LNCaP clone FGC (cell line): ENCODE measurements at regions not wholly inside any gene's neighbourhood (a gene's known extent, or its start where the extent isn't known, plus 50 kb on each side); places are given as distances from the start of the nearest gene placed in this dataset.

Experiments used
- DNase-seq: peaks from one replicate; pipeline ENCODE4 v3.0.0-alpha.2; 2011; ENCODE audit warnings: low read depth
- H3K4me3 ChIP-seq: 2 replicates; pipeline ENCODE4 v1.5.1; 2011; ENCODE audit warnings: mild to moderate bottlenecking, low read depth, low read length, control low read depth
- TF ChIP-seq, protein P1 (sequence below): IDR thresholded peaks from 2 replicates; pipeline ENCODE4 v1.5.1; 2012; ENCODE audit warnings: mild to moderate bottlenecking; ENCODE audit not compliant: control insufficient read depth, insufficient read depth; ENCODE audit errors: extremely low read depth

DNA sequence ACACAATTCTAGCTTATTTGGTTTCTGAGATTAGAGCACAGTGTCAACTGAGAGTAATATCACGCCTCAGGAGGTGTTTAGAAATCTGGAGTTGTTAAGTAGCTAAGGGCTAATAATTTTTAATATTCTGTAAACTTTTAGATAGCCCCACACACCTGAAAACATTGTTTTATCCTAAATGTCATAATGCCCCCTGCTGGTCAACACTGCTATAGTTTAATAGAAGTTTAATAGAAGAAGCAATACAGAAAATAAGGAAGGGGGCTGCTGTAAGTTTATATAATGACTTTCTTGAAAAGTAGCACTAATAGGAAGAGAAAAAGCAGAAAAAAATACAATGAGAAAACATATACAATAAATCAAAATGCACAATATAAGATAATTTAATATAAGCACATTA is 516.4 kb upstream of the PCDH11Y start:
- H3K4me3 ChIP-seq, result no peak overlapping the region
- TF ChIP-seq, protein P1, sequence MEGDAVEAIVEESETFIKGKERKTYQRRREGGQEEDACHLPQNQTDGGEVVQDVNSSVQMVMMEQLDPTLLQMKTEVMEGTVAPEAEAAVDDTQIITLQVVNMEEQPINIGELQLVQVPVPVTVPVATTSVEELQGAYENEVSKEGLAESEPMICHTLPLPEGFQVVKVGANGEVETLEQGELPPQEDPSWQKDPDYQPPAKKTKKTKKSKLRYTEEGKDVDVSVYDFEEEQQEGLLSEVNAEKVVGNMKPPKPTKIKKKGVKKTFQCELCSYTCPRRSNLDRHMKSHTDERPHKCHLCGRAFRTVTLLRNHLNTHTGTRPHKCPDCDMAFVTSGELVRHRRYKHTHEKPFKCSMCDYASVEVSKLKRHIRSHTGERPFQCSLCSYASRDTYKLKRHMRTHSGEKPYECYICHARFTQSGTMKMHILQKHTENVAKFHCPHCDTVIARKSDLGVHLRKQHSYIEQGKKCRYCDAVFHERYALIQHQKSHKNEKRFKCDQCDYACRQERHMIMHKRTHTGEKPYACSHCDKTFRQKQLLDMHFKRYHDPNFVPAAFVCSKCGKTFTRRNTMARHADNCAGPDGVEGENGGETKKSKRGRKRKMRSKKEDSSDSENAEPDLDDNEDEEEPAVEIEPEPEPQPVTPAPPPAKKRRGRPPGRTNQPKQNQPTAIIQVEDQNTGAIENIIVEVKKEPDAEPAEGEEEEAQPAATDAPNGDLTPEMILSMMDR, result peak; percentile 35
- DNase-seq, result no peak
